ENCODE measurements at regions not wholly inside any gene's neighbourhood (a gene's known extent, or its start where the extent isn't known, plus 50 kb on each side); places are given as distances from the start of the nearest gene placed in this dataset.

DNA sequence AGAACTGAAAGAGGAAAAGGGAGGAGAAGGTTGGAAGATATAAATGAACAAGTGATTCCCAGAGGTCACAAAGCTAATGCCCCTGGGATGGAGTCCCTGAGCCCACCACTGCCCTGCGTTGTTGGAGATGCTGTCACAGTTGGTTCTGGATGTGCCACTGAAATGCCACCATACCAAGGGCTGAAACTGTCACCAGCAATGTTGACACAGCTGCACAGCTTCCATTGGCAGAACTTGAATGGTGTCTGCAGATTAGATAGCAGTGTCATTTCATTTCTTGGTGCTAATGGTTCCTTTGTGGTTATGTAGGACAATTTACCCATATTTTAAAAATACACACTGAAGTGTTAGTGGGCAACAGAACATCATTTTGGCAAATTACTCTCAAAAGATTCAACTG is 120.7 kb downstream of the TBXT start:
- DNase-seq (ENCODE audit: low read depth): no peak

GRCh38 chr6:166046226-166046625 is 121.4 kb downstream of the TBXT start:
- no peak for DNase-seq (ENCODE audit: low read depth)

DNA sequence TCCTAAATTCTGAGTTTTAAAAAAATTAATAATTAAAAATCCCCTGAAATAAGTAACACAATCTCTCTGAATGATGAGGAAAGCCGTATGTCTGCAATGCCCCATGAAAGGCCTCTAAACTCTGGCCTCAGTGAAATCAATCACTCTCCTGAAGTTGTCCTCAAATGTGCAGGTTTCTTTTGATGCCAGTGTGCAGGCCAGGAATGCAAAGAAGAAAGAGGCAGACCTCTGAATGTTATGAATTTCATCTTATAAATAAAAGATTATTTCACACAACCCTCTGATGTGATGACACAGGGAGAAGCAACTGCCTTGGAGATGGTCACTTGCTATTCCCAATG is 121.8 kb downstream of the TBXT start:
- DNase-seq (ENCODE audit: low read depth): no peak

DNA sequence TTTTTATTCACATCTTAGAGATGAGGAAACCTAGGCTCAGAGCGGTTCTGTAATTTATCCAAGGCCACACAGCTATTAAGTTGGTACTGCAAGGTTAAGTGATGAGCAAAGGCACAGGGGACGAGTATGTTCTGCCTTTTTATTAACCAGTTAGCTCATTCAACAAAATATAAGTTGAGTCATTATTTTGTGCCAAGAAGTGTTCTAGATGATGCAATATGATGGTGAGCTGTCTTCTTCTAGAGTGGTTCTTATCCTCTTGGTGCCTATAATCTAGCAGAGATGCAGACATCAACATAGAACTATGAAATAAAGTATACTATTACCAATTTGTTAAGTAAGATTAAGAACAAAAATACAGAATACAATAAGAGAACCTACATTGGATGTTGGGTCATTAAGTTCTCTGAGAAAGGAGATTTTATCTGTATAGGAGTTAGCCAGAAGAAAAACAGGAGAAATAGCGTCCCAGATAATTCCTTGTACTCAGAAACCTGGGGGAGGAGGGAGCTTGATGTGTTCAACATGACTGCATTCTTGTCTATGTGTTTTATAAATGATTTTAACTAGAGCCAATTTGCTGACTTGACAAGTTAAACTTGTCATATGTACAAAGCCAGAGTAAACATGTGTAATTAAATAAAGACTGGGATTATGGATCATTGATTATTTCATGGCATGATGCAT is 122.3 kb downstream of the TBXT start:
- DNase-seq (ENCODE audit: low read depth): no peak

DNA sequence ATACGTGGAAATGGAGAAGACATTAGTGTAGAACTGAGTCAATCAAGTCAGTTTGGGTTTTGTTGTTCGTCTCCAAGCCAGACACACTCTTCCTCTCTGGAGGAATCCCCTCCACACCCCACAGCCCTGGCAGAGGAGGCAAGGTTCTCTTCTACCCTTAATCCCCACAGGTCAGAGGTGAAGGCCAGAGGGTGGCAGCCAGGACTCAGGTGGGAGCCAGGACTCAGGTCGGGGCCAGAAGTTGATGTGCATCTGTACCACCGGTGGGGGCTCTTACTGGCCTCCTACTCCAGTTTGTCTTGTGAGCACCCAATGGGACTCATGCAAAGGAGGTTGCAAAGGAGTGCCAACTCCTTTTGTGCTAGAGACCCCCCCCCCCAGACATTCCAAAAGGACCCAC is 126.4 kb downstream of the TBXT start:
- no peak for DNase-seq (ENCODE audit: low read depth)

GRCh38 chr6:166040292-166040691 is 127.4 kb downstream of the TBXT start:
- DNase-seq (ENCODE audit: low read depth): no peak

- DNase-seq (ENCODE audit: low read depth): no peak
These were observed 131.1 kb downstream of the TBXT start for GRCh38 chr6:166036316-166037095.

DNA sequence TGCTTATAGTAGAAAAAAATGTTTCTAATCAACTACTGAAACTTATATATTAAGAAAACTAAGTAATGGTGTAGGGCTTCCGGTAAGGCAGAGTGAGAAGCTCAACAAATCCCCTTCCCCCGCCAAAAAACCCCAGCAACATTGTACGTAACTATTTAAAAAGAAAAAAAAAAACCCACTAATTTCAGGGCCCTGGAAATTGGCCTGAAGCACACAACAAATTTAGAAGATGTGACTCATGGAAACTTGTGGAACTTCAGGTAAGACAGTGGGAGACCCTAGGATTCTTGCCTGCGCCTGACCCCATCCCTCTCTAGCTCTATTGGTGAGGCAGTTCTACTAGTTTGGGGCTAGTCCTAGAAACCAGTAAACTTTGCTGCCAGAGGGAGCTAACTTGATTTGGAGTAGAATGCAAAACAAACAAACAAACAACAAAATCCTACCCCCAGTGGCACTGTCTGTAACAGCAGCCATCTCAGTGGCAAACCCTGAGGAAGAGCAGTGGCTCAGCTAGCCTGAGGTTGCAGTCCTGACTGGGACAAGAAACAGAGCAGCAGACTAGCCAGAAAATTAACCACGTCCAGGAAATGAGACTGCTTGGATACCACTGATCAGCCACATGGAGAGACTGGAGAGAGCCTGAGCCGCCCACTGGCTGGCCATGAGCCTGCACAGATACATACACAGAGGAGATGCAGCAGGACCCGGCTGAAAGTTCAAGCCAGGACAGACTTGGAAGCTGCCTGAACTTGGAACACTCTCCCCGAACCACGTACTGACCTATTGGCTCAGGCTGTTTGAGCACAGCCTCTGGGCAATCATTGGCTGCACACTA is 135.1 kb downstream of the TBXT start:
- DNase-seq (ENCODE audit: low read depth): no peak

DNA sequence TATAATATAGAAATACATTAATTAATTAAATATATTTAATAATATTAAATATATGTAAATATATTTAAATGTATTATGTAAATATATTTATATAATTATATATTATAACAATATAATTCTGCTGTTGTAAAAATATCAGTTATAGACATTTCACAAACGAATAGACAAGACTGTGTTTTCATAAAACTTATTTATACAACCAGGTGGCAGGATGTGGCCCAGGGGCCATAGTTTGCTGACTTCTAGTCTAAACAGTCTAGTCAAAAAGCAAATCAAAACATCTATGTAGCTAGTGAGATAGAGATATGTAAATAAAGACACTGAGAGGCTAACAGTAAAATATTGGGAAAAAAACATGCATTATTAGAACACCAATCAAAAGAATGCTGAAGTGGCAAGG is 136.4 kb downstream of the TBXT start:
- DNase-seq (ENCODE audit: low read depth): no peak

DNA sequence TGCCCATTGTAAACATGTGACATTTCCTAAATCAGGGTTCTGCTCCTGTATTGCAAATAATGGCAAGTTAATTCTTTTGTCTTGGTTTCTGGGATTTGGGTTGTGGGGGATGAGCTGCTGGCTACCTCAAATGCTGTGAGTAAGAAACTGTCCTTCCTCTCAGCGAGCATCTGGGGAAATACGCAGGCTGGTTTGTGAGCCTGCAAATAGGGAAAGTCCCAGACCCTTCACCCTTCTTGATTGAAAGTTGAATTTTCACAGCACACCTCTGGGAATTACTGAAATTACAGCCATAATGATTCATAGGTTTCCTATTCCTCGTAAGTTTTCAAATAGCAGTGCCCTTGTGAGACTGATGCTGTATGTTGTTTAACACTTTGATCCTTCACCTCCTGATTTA is 138.1 kb downstream of the TBXT start:
- DNase-seq (ENCODE audit: low read depth): no peak

GRCh38 chr6:166027761-166028160 is 139.9 kb downstream of the TBXT start:
- DNase-seq (ENCODE audit: low read depth): no peak

DNA sequence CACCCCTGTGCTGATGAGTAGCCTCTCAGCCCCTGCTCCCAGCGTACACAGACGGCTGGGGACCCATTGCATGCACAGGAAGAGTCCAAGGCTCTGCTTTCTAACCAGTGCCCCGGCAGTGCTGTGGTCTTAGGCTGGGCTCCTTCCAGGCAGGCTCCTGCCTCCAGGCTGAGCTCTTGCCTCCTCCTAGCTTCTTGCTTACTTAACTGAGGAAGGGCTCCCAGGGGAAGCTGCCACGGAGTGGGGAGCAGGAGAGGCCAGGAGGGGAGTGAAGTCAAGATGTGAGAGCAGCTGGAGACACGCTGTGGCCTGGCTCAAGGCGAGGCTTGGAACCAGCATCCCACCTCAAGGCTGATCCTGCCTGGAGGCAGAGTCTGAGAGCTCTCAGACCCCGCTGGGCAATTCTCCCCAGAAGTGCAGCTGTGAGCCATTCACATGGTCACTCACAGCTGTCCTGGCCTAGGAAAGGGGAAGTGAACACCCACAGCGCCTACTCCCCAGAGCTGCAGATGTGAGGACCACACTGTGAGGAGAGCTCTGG is 141.0 kb downstream of the TBXT start:
- DNase-seq (ENCODE audit: low read depth): no peak

- DNase-seq (ENCODE audit: low read depth): no peak
These were observed 142.3 kb downstream of the TBXT start for GRCh38 chr6:166025149-166025898.

DNA sequence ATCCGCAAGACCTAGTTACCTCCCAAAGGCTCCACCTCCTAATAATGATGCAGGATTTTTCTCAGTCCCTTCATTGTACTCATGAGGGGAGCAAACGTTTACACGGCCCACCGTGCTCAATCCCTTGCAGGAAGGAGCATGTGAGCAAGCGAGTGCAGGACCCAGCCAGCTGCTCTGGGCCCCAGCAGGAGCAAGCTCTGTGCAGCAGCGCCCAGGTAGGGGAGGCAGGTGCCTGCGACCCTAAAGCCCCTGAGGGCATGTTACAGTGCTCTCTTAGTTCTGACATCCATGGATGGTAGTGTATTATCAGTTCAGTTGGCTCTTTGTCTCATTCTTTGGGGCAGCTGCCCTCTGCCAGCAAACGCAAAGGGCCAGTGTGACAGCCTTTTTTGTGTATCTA is 143.4 kb downstream of the TBXT start:
- no peak for DNase-seq (ENCODE audit: low read depth)

GRCh38 chr6:166023273-166023989 is 144.2 kb downstream of the TBXT start:
- DNase-seq (ENCODE audit: low read depth): no peak

- DNase-seq (ENCODE audit: low read depth): no peak
These were observed 146.2 kb downstream of the TBXT start for GRCh38 chr6:166021429-166021828.

DNA sequence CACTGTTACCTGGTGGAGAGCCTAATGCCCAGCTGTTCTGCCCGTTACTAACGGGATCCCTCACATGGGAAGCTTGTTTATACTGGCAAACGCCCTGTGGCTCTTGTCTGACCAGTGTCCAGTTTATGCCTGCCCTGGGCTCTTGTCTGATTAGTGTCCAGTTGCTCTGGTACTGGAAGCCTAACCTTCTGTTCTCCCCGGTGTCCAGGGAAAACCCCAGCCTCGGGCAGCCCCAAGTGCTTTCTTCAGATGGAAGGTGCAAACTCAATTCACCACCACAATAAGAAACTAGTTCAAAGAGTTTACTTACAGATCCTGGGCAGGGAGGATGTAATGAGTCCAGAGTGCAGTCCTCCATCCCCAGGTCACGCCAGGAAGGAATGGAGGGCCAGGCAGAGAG is 148.4 kb downstream of the TBXT start:
- DNase-seq (ENCODE audit: low read depth): no peak

DNA sequence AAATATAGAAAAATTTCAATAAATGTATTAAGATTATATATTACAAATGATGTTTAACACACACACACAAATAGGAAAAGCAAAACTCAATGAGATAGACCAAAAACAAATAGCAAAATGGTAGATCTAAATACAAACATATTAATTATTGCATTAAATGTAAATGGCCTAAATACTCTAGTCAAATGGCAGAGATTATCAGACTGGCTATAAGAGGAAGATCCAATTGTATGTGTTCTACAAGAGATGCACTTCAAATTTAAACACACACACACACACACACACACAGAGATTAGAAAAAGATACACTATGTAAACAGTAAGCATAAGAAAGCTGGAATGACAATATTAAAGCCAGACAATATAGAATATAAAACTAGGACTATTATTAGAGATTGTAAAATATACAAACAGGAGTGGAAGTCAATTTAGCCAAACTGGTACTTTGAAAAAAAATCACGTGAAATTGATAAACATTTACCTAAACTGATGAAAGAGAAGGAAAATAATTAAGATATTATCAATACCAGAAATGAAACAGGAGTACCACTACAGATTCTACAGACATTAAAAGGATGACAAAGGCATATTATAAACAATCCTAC is 150.5 kb downstream of the TBXT start:
- DNase-seq (ENCODE audit: low read depth): no peak

GRCh38 chr6:166014966-166015365 is 152.7 kb downstream of the TBXT start:
- DNase-seq (ENCODE audit: low read depth): no peak

- DNase-seq (ENCODE audit: low read depth): no peak
These were observed 157.3 kb downstream of the TBXT start for GRCh38 chr6:166010136-166010960.

Measured in T follicular helper cell (primary cell).